ENCODE measurements at regions not wholly inside any gene's neighbourhood (a gene's known extent, or its start where the extent isn't known, plus 50 kb on each side); places are given as distances from the start of the nearest gene placed in this dataset.

GRCh38 chr1:198380275-198380674 lies 160.2 kb downstream of the ATP6V1G3 start:
- Mint-ChIP-seq H3K36me3 (ENCODE audit: insufficient read depth in 1 of 3, low read depth in 3 of 3) (no peaks in the 10 kb centered on the region), H3K4me1 (no peaks in the 10 kb centered on the region), H3K9me3 (0 out of 5 replicates have a peak, but pooled peaks cover 0 to 2% of the 10 kb centered on the region in 2 experiments), H3K4me3 (no peak overlapping the region), H3K27me3 (ENCODE audit: low read depth) (no peaks in the 10 kb centered on the region), H3K27ac (no peak overlapping the region)
- no peak overlapping the region for H3K27ac ChIP-seq (ENCODE audit: insufficient read length, low read depth, low read length)
- no peak overlapping the region for H2BK120ac ChIP-seq (ENCODE audit: low read depth, low read length, poor library complexity, severe bottlenecking)
- no peaks in the 10 kb centered on the region for H3K27me3 ChIP-seq (ENCODE audit: insufficient read depth, low read length)
- no peaks in the 10 kb centered on the region for H3K79me1 ChIP-seq (ENCODE audit: insufficient read depth, low read depth, low read length, poor library complexity, severe bottlenecking)
- no peak overlapping the region for H3K14ac ChIP-seq (ENCODE audit: insufficient read depth, low read length)
- no peak overlapping the region for H3K23ac ChIP-seq (ENCODE audit: insufficient read length, low read depth, low read length)
- no peaks in the 10 kb centered on the region for H3K79me2 ChIP-seq (ENCODE audit: insufficient read depth, low read length)
- no peaks in the 10 kb centered on the region for H3K9me3 ChIP-seq (ENCODE audit: control insufficient read depth, low read depth, low read length)
- no peak overlapping the region for H4K8ac ChIP-seq (replicated peaks; ENCODE audit: insufficient read length, low read depth, low read length)
- no peak for TF ChIP-seq CTCF (conservative IDR thresholded peaks at IDR 0.05)
- no peak overlapping the region for H2BK20ac ChIP-seq (ENCODE audit: low read depth, low read length, poor library complexity, severe bottlenecking)
- H2BK15ac ChIP-seq (ENCODE audit: low read depth, low read length) = no peak overlapping the region
- H2AK5ac ChIP-seq (ENCODE audit: insufficient read length, low read length) = no peak overlapping the region
- no peak overlapping the region for H4K91ac ChIP-seq (ENCODE audit: insufficient read length, low read depth, low read length)
- H3K4ac ChIP-seq (ENCODE audit: low read depth, low read length) = no peak overlapping the region
- H3K4me2 ChIP-seq (ENCODE audit: insufficient read depth, insufficient read length, low read length) = no peak overlapping the region
- no peaks in the 10 kb centered on the region for H3K4me1 ChIP-seq (ENCODE audit: insufficient read depth, low read length)
- no peaks in the 10 kb centered on the region for H4K20me1 ChIP-seq (ENCODE audit: control insufficient read depth, insufficient read depth, insufficient read length)
- no peak overlapping the region for H4K5ac ChIP-seq (ENCODE audit: insufficient read length, low read depth, low read length)
- H3K18ac ChIP-seq (ENCODE audit: insufficient read length, low read depth, low read length) = no peak overlapping the region
- no peak for DNase-seq
- H2BK12ac ChIP-seq (ENCODE audit: insufficient read length, low read depth, low read length) = no peak overlapping the region
- no peak overlapping the region for H2BK5ac ChIP-seq (ENCODE audit: insufficient read length, low read length)
- no peak overlapping the region for H2AFZ ChIP-seq (ENCODE audit: low read length)
- H3K9ac ChIP-seq (ENCODE audit: extremely low read depth, insufficient read length, low read length) = no peak overlapping the region
- H3T11ph ChIP-seq (ENCODE audit: low read length) = no peak overlapping the region
- H3K56ac ChIP-seq (ENCODE audit: insufficient read length, low read depth, low read length) = no peak overlapping the region
- no peaks in the 10 kb centered on the region for H3K23me2 ChIP-seq (ENCODE audit: insufficient read length, low read depth, low read length, poor library complexity, severe bottlenecking)
